A549 (cell line): ENCODE measurements at regions not wholly inside any gene's neighbourhood (a gene's known extent, or its start where the extent isn't known, plus 50 kb on each side); places are given as distances from the start of the nearest gene placed in this dataset.
A peak's percentile ranks its signal among the peaks of the same experiment; 100 is the strongest.
"Not testable (repeated sequence)": the region's sequence is repeated elsewhere in the genome, so short reads cannot be mapped to it uniquely, and the experiment has no call there.

Experiments used
- ATAC-seq, 2 experiments: fragments of 200-7000 bp in 1 of 2; fragments of >200 bp in 1 of 2; cut with Nextera tagmentation in 1 of 2; cut with Tn5 transposase in 1 of 2; 3 replicates each; pipeline versions ENCODE4 v1.8.0 to v1.9.1; 2018 to 2020; ENCODE audit warnings: mild to moderate bottlenecking in 1 of 2, moderate library complexity in 1 of 2
- CTCF ChIA-PET: fragments of 300-600 bp; sonication (Branson Sonifier 250); formaldehyde crosslinking; extraction: SDS; loops from one replicate; lab custom pipeline; 2021; ENCODE audit warnings: antibody characterized with exemption, inconsistent platforms; lab: Yijun Ruan, JAX
- POLR2A ChIA-PET: fragments of 350-600 bp; formaldehyde crosslinking; extraction: SDS; loops from one replicate; lab custom pipeline; 2021; ENCODE audit warnings: antibody characterized with exemption, inconsistent platforms; lab: Yijun Ruan, JAX
- DNase-seq, 2 experiments: peaks; one replicate each; pipeline versions ENCODE4 v3.0.0 to v3.0.0-alpha.2; 2011 to 2016; ENCODE audit warnings: low read depth in 1 of 2, low spot score in 1 of 2
- FAIRE-seq: peaks from 2 replicates; lab custom pipeline; 2011; peaks lifted over from hg19 to GRCh38; lab: Jason Lieb, UNC
- H3K27ac ChIP-seq, 2 experiments: fragments of >200 bp; sonication (Bioruptor Twin); formaldehyde crosslinking; 3 replicates each; pipeline ENCODE4 v1.5.1; 2016 to 2017
- H3K4me1 ChIP-seq: fragments of >200 bp; sonication (Bioruptor Twin); formaldehyde crosslinking; 3 replicates; pipeline ENCODE4 v1.6.1; 2016
- H3K4me2 ChIP-seq: fragments of >200 bp; sonication (Bioruptor Twin); formaldehyde crosslinking; 3 replicates; pipeline ENCODE4 v1.6.1; 2016
- H3K4me3 ChIP-seq: fragments of >200 bp; sonication (Bioruptor Twin); formaldehyde crosslinking; 3 replicates; pipeline ENCODE4 v1.5.1; 2016
- H3K9me3 ChIP-seq: fragments of >200 bp; sonication (Bioruptor Twin); formaldehyde crosslinking; 3 replicates; pipeline ENCODE4 v1.6.1; 2016
- BCL3 ChIP-seq: fragments of >200 bp; sonication (Bioruptor Twin); formaldehyde crosslinking; IDR thresholded peaks from 3 replicates; pipeline ENCODE4 v1.6.1; 2016
- CHD2 ChIP-seq: fragments of 150-350 bp; IDR thresholded peaks from 2 replicates; pipeline ENCODE4 v1.6.1; 2014; ENCODE audit warnings: low read length; ENCODE audit not compliant: partially characterized antibody
- EHF ChIP-seq: fragments of 250-450 bp; sonication (Bioruptor Pico); IDR thresholded peaks from 2 replicates; pipeline ENCODE4 v1.5.0; 2020; ENCODE audit warnings: mild to moderate bottlenecking
- EHMT2 ChIP-seq: fragments of 200-600 bp; sonication (generic); IDR thresholded peaks from 2 replicates; pipeline ENCODE4 v1.6.1; 2016; ENCODE audit warnings: antibody characterized with exemption, low read depth, mild to moderate bottlenecking, moderate library complexity
- ESRRA ChIP-seq: fragments of 150-350 bp; IDR thresholded peaks from 2 replicates; pipeline ENCODE4 v1.6.1; 2014; ENCODE audit warnings: mild to moderate bottlenecking, low read length, borderline replicate concordance
- HOXB13 ChIP-seq: fragments of 250-450 bp; sonication (Bioruptor Pico); IDR thresholded peaks from 2 replicates; pipeline ENCODE4 v1.5.0; 2020; ENCODE audit warnings: low read depth, mild to moderate bottlenecking, moderate library complexity
- HOXB5 ChIP-seq: fragments of 250-450 bp; sonication (Bioruptor Pico); IDR thresholded peaks from 2 replicates; pipeline ENCODE4 v1.5.0; 2020; ENCODE audit warnings: mild to moderate bottlenecking, moderate library complexity
- KDM5A ChIP-seq: fragments of 200-600 bp; sonication (generic); IDR thresholded peaks from 2 replicates; pipeline ENCODE4 v1.6.1; 2016; ENCODE audit warnings: antibody characterized with exemption, mild to moderate bottlenecking
- MAFK ChIP-seq: fragments of 450-650 bp; IDR thresholded peaks from 2 replicates; pipeline ENCODE4 v1.6.1; 2014; ENCODE audit not compliant: partially characterized antibody
- MAZ ChIP-seq: fragments of 150-350 bp; IDR thresholded peaks from 2 replicates; pipeline ENCODE4 v1.6.1; 2014; ENCODE audit warnings: antibody characterized with exemption, low read depth, low read length, borderline replicate concordance
- NR3C1 ChIP-seq: fragments of >200 bp; sonication (Bioruptor Twin); formaldehyde crosslinking; IDR thresholded peaks from 3 replicates; pipeline ENCODE4 v1.6.1; 2017
- PHF8 ChIP-seq: fragments of 200-600 bp; sonication (generic); IDR thresholded peaks from 2 replicates; pipeline ENCODE4 v1.6.1; 2016; ENCODE audit warnings: low read depth, mild to moderate bottlenecking, antibody characterized with exemption, moderate library complexity, borderline replicate concordance
- POLR2AphosphoS2 ChIP-seq: conservative IDR thresholded peaks from 2 replicates; pipeline ENCODE4 v1.6.1; 2012; ENCODE audit warnings: low read length, improper control_type of control experiment, inconsistent platforms
- RCOR1 ChIP-seq: fragments of 150-350 bp; IDR thresholded peaks from 2 replicates; pipeline ENCODE4 v1.6.1; 2014; ENCODE audit warnings: antibody characterized with exemption, low read length, low read depth
- REST ChIP-seq: fragments of 200-600 bp; sonication (generic); IDR thresholded peaks from 2 replicates; pipeline ENCODE4 v1.6.1; 2016; ENCODE audit warnings: antibody characterized with exemption, mild to moderate bottlenecking, moderate library complexity
- SMC3 ChIP-seq: fragments of >200 bp; sonication (Bioruptor Twin); formaldehyde crosslinking; IDR thresholded peaks from 3 replicates; pipeline ENCODE4 v1.6.1; 2018; ENCODE audit warnings: inconsistent platforms
- WGBS: methylation state at CpG from one replicate; pipeline ENCODE4 v1.1.6; 2017; ENCODE audit errors: missing lambda C conversion rate; 5-methylcytosine and 5-hydroxymethylcytosine counted together
- TF ChIP-seq, protein P1 (sequence below): fragments of 150-350 bp; IDR thresholded peaks from 2 replicates; pipeline ENCODE4 v1.6.1; 2014; ENCODE audit warnings: low read depth, mild to moderate bottlenecking, low read length
- TF ChIP-seq, protein P2 (sequence below): fragments of 250-450 bp; sonication (Bioruptor Pico); IDR thresholded peaks from 2 replicates; pipeline ENCODE4 v1.5.0; 2020; ENCODE audit warnings: low read depth, mild to moderate bottlenecking, moderate library complexity
- TF ChIP-seq, protein P3 (sequence below): IDR thresholded peaks from 2 replicates; pipeline ENCODE4 v1.6.1; 2012
- TF ChIP-seq, protein P4 (sequence below): fragments of >200 bp; sonication (Bioruptor Twin); formaldehyde crosslinking; IDR thresholded peaks from 3 replicates; pipeline ENCODE4 v1.5.1; 2016

DNA sequence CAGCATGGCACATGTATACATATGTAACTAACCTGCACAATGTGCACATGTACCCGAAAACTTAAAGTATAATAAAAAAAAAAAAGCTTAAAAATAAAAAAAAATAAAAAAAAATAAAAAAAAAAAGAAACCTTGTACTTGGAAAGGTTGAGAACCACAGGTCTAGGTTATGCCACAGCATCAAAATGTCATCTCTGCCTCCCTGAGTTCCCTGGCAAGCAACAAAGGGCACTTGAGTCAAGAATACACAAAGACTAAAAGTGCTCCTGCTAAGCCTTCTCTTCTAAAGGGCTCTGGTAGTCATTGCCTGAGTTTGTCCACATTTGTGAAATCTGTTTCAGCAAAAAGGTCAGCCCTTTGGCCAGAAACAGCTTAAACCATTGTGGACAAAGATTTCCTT, 395.8 kb upstream of the CCDC54 start (continued):
- TF ChIP-seq, protein P1, sequence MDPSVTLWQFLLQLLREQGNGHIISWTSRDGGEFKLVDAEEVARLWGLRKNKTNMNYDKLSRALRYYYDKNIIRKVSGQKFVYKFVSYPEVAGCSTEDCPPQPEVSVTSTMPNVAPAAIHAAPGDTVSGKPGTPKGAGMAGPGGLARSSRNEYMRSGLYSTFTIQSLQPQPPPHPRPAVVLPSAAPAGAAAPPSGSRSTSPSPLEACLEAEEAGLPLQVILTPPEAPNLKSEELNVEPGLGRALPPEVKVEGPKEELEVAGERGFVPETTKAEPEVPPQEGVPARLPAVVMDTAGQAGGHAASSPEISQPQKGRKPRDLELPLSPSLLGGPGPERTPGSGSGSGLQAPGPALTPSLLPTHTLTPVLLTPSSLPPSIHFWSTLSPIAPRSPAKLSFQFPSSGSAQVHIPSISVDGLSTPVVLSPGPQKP, result no peak
- TF ChIP-seq POLR2AphosphoS2 (no peak), CHD2 (no peak)

DNA sequence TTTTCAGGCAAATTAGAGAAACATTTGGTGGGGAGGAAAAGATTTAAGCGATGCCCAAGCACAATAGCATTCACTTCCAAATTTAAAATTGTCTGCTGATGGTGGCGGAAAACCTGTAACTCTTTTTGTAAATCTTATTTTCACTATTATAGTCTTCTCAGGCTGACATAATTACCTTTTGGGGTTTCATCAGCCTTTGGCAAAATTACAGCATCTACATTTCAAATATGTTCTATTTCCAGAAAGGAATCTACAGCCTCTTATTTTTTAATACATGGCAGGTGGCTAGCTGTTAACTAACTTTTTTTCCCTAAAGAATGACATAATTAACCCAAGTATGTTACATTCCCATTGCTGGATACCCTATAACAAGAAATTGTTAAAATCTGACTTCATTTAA, 391.5 kb upstream of the CCDC54 start:
- ATAC-seq, result no peak
- no peak overlapping the region for H3K4me2 ChIP-seq
- 47% methylated on average over 2 of the region's 2 CpGs for WGBS
- no peak overlapping the region for H3K4me3 ChIP-seq
- POLR2A ChIA-PET, result no interaction called here
- no peak overlapping the region for H3K27ac ChIP-seq
- DNase-seq, result no peak
- CTCF ChIA-PET, result no interaction called here
- H3K9me3 ChIP-seq, result no peaks in the 10 kb centered on the region
- TF ChIP-seq, protein P2, sequence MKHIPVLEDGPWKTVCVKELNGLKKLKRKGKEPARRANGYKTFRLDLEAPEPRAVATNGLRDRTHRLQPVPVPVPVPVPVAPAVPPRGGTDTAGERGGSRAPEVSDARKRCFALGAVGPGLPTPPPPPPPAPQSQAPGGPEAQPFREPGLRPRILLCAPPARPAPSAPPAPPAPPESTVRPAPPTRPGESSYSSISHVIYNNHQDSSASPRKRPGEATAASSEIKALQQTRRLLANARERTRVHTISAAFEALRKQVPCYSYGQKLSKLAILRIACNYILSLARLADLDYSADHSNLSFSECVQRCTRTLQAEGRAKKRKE (CRISPR knock-in tag), result no peak
- TF ChIP-seq, protein P3, sequence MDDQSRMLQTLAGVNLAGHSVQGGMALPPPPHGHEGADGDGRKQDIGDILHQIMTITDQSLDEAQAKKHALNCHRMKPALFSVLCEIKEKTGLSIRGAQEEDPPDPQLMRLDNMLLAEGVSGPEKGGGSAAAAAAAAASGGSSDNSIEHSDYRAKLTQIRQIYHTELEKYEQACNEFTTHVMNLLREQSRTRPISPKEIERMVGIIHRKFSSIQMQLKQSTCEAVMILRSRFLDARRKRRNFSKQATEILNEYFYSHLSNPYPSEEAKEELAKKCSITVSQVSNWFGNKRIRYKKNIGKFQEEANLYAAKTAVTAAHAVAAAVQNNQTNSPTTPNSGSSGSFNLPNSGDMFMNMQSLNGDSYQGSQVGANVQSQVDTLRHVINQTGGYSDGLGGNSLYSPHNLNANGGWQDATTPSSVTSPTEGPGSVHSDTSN, result no peak
- TF ChIP-seq ESRRA (no peak), MAZ (no peak), BCL3 (no peak), NR3C1 (no peak), EHF (CRISPR knock-in tag) (no peak)
- no peaks in the 10 kb centered on the region for H3K4me1 ChIP-seq
- no peak for FAIRE-seq

GRCh38 chr3:106998841-106999682, 378.2 kb upstream of the CCDC54 start:
- ATAC-seq, H3K4me2 ChIP-seq, H3K9me3 ChIP-seq, H3K4me3 ChIP-seq, H3K27ac ChIP-seq, POLR2A ChIA-PET, FAIRE-seq, H3K4me1 ChIP-seq, DNase-seq: not testable (repeated sequence)
- WGBS, result 51% methylated on average over 20 of the region's 21 CpGs
- peak; percentile 38 for TF ChIP-seq MAFK
- CTCF ChIA-PET, result interaction anchor here (0.8 to 1.3 kb wide), 2 partner anchors 14 to 66 kb away, joined by 3 to 5 read pairs; no protein-coding TSS in a partner anchor

GRCh38 chr3:107001635-107002034, 375.6 kb upstream of the CCDC54 start:
- 1% methylated on average over 2 of the region's 2 CpGs for WGBS
- no peak for DNase-seq
- ChIA-PET CTCF (no interaction called here), POLR2A (no interaction called here)
- H3K9me3 ChIP-seq, result no peaks in the 10 kb centered on the region
- no peaks in the 10 kb centered on the region for H3K4me1 ChIP-seq
- H3K27ac ChIP-seq, result no peak overlapping the region
- FAIRE-seq, result no peak
- no peak overlapping the region for H3K4me3 ChIP-seq
- ATAC-seq, result no peak
- H3K4me2 ChIP-seq, result no peak overlapping the region
- TF ChIP-seq HOXB5 (no peak), SMC3 (no peak), EHF (CRISPR knock-in tag) (no peak), PHF8 (no peak), REST (no peak), EHMT2 (no peak), KDM5A (no peak), RCOR1 (no peak), HOXB13 (no peak)
- TF ChIP-seq, protein P4, sequence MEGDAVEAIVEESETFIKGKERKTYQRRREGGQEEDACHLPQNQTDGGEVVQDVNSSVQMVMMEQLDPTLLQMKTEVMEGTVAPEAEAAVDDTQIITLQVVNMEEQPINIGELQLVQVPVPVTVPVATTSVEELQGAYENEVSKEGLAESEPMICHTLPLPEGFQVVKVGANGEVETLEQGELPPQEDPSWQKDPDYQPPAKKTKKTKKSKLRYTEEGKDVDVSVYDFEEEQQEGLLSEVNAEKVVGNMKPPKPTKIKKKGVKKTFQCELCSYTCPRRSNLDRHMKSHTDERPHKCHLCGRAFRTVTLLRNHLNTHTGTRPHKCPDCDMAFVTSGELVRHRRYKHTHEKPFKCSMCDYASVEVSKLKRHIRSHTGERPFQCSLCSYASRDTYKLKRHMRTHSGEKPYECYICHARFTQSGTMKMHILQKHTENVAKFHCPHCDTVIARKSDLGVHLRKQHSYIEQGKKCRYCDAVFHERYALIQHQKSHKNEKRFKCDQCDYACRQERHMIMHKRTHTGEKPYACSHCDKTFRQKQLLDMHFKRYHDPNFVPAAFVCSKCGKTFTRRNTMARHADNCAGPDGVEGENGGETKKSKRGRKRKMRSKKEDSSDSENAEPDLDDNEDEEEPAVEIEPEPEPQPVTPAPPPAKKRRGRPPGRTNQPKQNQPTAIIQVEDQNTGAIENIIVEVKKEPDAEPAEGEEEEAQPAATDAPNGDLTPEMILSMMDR, result no peak
